ENCODE measurements at regions not wholly inside any gene's neighbourhood (a gene's known extent, or its start where the extent isn't known, plus 50 kb on each side); places are given as distances from the start of the nearest gene placed in this dataset.
"Not testable (repeated sequence)": the region's sequence is repeated elsewhere in the genome, so short reads cannot be mapped to it uniquely, and the experiment has no call there.

DNA sequence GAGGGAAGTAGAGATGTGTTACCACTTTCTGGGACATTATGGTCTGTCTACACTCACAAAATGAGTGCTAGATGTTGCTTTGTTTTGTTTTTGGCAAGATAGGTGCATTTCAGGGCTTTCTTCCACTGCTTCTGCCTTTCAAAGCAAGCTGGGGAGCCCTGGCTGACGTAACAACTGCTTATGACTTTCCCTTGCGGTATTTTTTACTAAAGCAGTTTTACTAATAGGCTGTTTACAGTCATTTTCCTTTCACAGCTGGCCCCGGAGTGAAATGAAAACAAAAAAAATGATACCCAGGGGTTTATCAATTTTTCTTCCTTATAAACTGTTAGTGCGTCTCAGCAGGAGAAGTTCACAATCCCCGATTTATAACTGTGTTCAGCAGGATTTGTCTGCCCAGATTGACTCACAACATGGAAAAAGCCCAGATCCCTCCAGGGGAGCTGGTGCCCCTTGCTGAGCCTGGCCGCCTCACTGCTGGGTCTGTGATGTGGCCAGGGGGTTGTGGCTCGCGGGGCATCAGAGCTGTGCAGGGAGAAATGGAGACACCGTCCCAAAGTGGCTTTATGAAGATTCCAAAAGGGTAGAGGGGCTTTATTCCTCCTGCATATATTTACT is 184.4 kb upstream of the HS3ST3A1 start:
- DNase-seq (ENCODE audit: low spot score): no peak

DNA sequence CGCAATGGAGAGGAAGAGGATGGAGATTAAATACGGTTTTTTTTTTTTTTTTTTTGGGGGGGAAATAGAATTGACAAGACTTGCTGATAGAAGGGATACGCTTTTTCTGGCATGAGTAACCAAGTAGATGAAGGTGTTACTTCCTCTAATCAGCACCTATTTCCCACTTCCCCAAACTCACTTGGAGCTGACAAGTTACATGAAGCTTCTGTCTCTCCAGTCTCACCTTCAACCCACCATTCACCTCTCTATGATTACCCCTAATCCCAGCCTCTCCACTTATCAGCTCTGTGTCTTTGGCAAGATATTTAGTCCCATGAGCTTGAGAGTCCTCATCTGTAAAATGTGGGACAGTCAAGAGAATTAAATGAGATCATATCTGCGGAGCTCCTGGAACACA is 185.9 kb upstream of the HS3ST3A1 start:
- DNase-seq (ENCODE audit: low spot score): no peak

DNA sequence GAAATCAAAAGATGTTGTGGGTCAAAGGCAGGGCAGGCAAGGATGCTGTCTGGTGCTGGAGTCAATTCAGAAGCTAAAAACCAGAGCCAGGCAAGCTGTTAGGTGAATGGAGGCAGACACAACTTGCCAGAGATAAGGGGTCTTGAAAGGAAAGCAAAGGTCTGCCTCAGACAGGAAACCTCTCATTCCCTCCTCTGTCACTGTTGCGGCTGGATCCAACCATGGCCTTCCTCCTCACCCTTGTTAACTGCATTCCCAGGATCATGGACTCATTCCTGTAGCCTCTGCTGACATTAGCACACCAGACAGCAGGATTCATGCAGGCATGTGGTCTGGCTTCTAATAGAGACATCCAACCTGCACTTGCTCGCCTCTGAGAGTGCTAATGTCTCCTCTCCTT is 186.7 kb upstream of the HS3ST3A1 start:
- DNase-seq (ENCODE audit: low spot score): no peak

- no peak for DNase-seq (ENCODE audit: low spot score)
Observed at GRCh38 chr17:13792314-13792713, 190.6 kb upstream of the HS3ST3A1 start.

DNA sequence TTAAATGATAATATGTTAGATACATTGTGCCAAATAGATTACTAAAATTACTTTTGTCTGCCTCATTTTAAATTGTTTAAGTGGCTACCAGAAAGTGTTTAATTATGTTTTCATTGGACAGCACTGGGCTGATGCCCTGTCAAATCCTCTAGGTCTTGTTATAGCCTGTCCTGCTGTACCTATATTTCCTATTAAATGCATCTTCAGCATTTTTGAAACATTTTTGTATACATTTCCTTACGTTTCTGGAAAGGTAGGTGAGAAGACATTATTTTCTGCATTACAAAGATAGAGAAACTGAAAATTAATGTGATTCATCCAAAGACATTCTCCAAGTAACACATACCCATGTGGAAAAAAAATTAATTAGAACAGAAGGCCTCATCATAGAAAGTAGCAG is 192.2 kb upstream of the HS3ST3A1 start:
- no peak for DNase-seq (ENCODE audit: low spot score)

DNA sequence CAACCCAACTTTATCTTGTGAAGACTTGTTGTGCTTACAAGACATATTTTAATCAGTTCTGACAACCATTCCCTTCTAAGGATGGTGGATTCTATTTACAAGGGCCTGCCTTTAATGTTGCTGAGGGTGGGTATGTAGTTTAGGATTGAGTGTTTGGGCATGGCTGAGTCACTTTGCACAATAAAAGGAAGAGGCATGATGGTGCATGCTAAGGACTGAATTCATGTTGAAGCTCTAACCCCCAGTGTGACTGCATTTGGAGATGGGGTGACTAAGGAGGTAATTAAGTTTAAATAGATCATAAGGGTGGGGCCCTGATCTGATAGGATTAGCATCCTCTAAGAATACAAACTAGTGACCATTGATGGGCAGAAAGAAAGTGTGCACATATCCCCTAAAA is 196.1 kb upstream of the HS3ST3A1 start:
- no peak for DNase-seq (ENCODE audit: low spot score)

DNA sequence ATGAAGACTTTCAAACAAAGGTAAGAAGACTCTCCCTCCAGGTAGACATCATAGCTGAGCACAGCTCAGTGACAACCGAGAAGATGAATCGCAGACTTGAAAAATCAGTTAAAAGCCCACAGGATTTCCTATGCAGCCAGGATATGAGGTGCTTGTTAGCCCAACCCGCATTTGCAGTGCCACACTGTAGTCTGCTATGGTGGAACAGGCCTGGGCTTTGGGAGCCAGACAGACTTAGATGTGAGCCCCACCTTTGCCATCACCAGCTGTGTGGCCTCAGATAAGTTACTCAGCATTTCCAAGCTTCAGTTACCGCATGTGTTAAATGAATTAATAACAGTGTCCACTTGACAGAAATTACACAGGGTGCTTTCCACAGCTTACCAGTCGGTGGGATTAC is 204.4 kb upstream of the HS3ST3A1 start:
- DNase-seq (ENCODE audit: low spot score): no peak

DNA sequence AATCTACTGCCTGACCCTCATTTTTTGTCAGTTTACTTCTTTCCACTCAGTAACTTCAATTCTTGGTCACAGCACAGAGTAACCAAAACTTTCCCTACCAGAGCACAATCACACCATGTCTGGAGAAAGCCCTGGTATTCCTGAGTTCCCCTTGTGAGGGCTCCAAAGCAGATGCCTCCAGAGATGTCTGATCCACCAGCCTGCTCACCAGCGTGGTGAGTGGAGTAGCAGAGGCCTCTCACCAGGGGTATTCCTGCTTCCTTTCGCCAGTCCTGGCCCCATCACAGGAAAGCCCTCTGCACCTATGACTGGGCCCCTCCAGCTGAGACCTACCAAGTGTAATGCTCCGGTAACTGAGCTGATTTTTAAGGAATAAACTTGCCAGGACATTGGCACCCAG is 205.4 kb upstream of the HS3ST3A1 start:
- DNase-seq (ENCODE audit: low spot score): no peak

- DNase-seq (ENCODE audit: low spot score): no peak
Observed at GRCh38 chr17:13812350-13812749, 210.6 kb upstream of the HS3ST3A1 start.

- no peak for DNase-seq (ENCODE audit: low spot score)
Observed at GRCh38 chr17:13813347-13814240, 211.9 kb upstream of the HS3ST3A1 start.

- DNase-seq (ENCODE audit: low spot score): peak; percentile 49
Observed at GRCh38 chr17:13822700-13823099, 221.0 kb upstream of the HS3ST3A1 start.

DNA sequence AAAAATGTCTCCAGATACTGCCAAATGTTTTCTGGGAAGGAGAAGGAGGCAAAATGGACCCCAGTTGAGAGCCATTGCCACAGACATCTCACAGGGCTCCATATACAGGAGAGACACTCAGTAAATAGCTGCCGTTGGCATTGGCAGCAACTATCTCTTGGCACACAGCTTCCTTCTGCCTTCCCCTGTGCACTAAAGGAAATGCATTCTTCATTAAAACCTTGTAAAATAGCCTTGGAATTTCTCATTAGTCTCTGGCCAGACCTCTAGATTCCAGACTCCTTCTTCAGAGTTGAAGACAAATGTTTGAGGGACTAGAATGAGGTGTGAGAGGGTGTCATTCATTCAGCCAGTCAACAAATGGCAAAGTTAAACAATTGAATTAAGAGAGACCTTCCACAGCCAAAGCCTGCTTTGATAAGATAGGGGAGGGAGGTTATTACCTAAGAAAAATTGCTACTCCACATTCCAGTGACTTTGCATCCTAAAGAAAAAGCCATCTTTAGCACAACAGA is 223.9 kb upstream of the HS3ST3A1 start:
- DNase-seq (ENCODE audit: low spot score): no peak

DNA sequence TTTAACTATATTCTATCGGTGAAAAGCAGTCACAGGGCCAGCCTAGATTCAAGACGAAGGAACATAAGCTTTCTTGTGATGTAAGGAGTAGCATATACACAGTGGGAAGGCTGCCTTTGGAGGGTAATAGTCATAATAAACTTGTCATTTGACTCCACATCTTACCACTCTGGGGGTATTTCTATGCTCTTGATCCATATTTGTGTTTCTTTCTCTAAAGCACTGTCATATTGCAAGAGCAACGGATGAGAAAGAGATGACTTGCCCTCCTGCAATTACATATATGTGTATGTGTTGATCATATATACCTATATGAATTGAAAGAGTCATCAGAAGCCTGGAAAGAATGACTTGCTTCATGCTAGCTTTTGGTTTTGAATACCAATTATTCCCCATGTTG is 225.4 kb upstream of the HS3ST3A1 start:
- DNase-seq (ENCODE audit: low spot score): no peak

DNA sequence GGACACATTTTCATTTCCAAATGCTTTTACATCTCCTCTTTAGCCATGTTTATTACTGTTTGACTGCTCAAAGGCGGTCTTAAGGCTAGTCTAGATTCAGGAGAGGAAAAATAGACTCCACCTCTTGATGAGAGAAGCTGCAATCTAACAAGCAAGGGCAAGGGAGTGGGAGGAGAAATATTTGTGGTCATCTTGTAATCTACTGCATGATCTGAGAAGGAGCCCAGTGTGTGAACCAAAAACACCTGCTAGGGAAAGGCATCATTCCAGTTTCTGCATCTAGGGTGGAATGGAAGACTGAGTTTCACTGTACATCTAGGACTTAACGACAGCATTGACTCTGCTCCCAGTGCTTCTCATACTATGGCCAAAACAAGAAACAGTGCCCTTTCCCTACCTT is 232.2 kb upstream of the HS3ST3A1 start:
- DNase-seq (ENCODE audit: low spot score): no peak

GRCh38 chr17:13835151-13835550 is 233.4 kb upstream of the HS3ST3A1 start:
- DNase-seq (ENCODE audit: low spot score): no peak

DNA sequence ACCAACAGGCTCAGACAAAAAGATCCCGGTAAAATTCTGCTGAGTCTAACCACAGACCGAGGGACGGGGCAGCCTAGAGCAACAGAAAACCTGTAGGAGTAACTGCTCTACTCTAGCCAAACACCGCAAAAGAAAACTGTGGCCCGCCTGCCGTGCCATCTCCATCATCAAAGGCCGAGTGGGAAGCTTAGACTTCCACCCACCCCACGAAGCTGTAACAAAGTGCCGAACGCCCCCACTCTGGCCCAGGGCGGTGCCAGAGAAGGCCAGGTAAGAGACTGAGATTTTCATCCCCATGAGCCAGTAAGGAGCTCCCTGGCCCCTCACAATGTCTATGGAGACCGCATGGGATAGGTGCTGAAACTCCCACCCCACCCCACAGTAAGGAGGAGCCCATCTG is 231.9 kb upstream of the COX10 start:
- no peak for DNase-seq (ENCODE audit: low spot score)

DNA sequence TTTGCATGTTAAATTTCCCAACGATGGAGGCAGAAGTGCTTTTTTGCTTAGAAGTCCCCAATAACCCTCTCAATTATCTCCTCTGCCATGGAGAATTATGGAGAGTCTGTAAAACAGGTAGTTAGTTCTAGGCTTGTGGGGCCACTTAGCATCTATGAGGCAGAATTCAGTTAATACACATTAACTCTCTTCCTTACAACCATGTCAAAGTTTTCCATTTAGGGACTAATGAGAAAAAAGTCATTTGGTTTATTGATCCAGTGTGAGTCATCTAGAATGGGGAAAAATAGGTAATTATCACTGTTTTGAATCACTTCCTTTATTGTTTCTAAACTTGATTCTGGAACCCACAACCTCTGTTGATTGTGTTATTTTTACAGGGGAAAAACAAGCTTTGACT is 229.1 kb upstream of the COX10 start:
- DNase-seq (ENCODE audit: low spot score): no peak

DNA sequence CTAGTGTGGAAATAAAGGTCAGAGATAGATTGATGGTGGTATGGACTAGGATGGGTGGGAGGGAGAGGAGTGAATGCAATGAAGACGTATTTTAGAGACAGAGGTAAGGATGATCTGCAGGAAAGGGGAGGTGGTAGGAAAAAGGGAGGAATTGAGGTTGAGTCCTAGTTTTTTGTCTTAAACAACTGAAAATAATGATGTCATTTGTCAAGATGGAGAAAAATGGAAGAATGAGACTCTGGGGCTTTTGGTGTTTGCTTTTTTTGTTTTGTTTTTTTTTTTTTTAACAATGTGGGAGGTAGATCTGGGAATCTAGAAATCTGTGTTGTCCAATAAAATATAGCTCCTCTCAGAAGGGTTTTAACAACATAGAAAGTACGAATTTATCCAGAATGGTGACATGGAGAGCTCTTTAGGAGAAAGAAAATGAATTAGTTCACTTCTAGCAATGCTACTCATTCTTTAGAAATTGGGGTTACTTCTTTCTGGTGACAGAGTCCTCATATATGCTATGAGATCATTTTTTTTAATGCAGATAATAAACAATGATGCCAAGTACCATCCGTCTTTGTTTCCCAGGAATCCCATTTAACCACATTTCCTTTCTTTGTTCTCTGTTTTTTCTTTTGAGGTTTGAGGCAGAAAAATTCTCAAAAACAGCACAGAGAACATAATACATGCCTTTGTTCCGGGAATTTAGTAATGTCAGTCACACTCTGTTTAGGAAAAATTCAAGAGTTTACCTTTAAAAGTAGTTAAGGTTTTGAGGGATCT is 225.3 kb upstream of the COX10 start:
- DNase-seq (ENCODE audit: low spot score): no peak

- peak; percentile 7 for DNase-seq (ENCODE audit: low spot score)
Observed at GRCh38 chr17:13851889-13852288, 217.4 kb upstream of the COX10 start.

DNA sequence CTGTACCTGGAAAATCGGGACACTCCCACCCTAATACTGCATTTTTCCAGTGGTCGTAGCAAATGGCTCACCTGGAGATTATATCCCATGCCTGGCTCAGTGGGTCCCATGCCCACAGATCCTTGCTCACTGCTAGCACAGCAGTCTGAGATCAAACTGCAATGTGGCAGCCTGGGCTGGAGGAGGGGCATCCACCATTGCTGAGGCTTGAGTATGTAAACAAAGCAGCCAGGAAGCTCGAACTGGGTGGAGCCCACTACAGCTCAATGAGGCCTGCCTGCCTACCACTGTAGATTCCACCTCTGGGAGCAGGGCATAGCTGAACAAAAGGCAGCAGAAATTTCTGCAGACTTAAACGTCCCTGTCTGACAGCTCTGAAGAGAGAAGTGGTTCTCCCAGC is 213.6 kb upstream of the COX10 start:
- DNase-seq (ENCODE audit: low spot score): not testable (repeated sequence)

- DNase-seq (ENCODE audit: low spot score): peak; percentile 27
Observed at GRCh38 chr17:13862346-13862745, 207.0 kb upstream of the COX10 start.

DNA sequence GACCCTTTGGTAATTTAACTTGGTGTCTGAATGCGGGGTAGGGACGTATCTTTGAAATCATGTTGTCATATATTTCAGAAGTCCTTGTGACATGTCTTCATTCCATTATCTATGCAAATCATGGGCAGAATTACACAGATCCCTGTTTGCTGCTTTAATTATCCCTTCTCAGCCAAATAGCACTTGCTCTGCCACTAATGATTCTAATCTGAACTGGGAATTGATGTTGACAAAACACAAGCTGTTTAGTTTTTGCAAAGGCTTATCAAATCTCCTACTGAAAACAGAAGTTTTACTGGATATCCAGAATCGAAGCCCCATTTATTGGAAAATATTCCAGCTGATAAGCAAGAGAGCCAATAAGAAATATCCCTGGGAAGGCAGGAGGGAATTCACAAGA is 205.9 kb upstream of the COX10 start:
- no peak for DNase-seq (ENCODE audit: low spot score)

DNA sequence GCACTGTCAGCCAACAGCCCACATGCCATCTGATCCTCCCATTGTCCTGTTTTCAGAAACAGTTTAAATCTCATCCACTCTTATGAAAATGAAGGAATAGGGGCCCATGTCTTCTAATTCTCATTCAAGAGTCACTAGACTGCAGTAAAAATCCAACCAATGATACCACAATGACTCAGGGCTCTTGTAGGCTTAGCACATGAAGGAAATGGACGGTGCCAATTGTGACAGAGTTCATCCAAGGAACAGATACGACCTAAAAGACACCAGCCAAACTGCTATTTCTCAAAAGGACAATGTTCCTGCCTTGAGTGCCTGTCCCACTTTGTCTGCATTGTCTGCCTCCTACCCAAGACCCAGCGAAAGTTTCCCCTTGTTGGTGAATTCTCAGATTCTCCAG is 204.8 kb upstream of the COX10 start:
- no peak for DNase-seq (ENCODE audit: low spot score)
